ENCODE measurements at regions not wholly inside any gene's neighbourhood (a gene's known extent, or its start where the extent isn't known, plus 50 kb on each side); places are given as distances from the start of the nearest gene placed in this dataset.

- no peak for TF ChIP-seq CTCF (IDR thresholded peaks at IDR 0.05; ENCODE audit: poor library complexity, severe bottlenecking)
- DNase-seq (ENCODE audit: low spot score), result no peak
- no peak overlapping the region for H3K4me3 ChIP-seq (ENCODE audit: severe bottlenecking)
- no peaks in the 10 kb centered on the region for H3K4me1 ChIP-seq (ENCODE audit: insufficient read depth, poor library complexity, severe bottlenecking)
- no peaks in the 10 kb centered on the region for H3K27me3 ChIP-seq (ENCODE audit: insufficient read depth, poor library complexity, severe bottlenecking)
- no peak overlapping the region for H3K27ac ChIP-seq (ENCODE audit: poor library complexity, severe bottlenecking)
- no peak for ATAC-seq (ENCODE audit: low read depth)
- H3K36me3 ChIP-seq (ENCODE audit: low read depth), result no peaks in the 10 kb centered on the region
- no peaks in the 10 kb centered on the region for H3K9me3 ChIP-seq (ENCODE audit: severe bottlenecking)
Measured at GRCh38 chr3:26247712-26248111, 374.9 kb upstream of the LRRC3B start.

- H3K27me3 ChIP-seq (ENCODE audit: insufficient read depth, poor library complexity, severe bottlenecking), result no peaks in the 10 kb centered on the region
- no peaks in the 10 kb centered on the region for H3K9me3 ChIP-seq (ENCODE audit: severe bottlenecking)
- no peak overlapping the region for H3K27ac ChIP-seq (ENCODE audit: poor library complexity, severe bottlenecking)
- no peak overlapping the region for H3K4me3 ChIP-seq (ENCODE audit: severe bottlenecking)
- DNase-seq (ENCODE audit: low spot score), result no peak
- no peaks in the 10 kb centered on the region for H3K36me3 ChIP-seq (ENCODE audit: low read depth)
- ATAC-seq (ENCODE audit: low read depth), result no peak
- no peak for TF ChIP-seq CTCF (IDR thresholded peaks at IDR 0.05; ENCODE audit: poor library complexity, severe bottlenecking)
- no peaks in the 10 kb centered on the region for H3K4me1 ChIP-seq (ENCODE audit: insufficient read depth, poor library complexity, severe bottlenecking)
Measured at GRCh38 chr3:26252001-26252400, 370.6 kb upstream of the LRRC3B start.

GRCh38 chr3:26256224-26256623 is 366.3 kb upstream of the LRRC3B start:
- TF ChIP-seq CTCF (IDR thresholded peaks at IDR 0.05; ENCODE audit: poor library complexity, severe bottlenecking), result no peak
- H3K27ac ChIP-seq (ENCODE audit: poor library complexity, severe bottlenecking), result no peak overlapping the region
- DNase-seq (ENCODE audit: low spot score) (no peak), ATAC-seq (ENCODE audit: low read depth) (no peak)
- no peaks in the 10 kb centered on the region for H3K4me1 ChIP-seq (ENCODE audit: insufficient read depth, poor library complexity, severe bottlenecking)
- no peak overlapping the region for H3K4me3 ChIP-seq (ENCODE audit: severe bottlenecking)
- H3K27me3 ChIP-seq (ENCODE audit: insufficient read depth, poor library complexity, severe bottlenecking), result no peaks in the 10 kb centered on the region
- no peaks in the 10 kb centered on the region for H3K36me3 ChIP-seq (ENCODE audit: low read depth)
- H3K9me3 ChIP-seq (ENCODE audit: severe bottlenecking), result no peaks in the 10 kb centered on the region

- TF ChIP-seq CTCF (IDR thresholded peaks at IDR 0.05; ENCODE audit: poor library complexity, severe bottlenecking), result no peak
- no peak for ATAC-seq (ENCODE audit: low read depth)
Measured at GRCh38 chr3:26259176-26259575, 363.4 kb upstream of the LRRC3B start.

GRCh38 chr3:26260139-26260538 is 362.4 kb upstream of the LRRC3B start:
- no peak for DNase-seq (ENCODE audit: low spot score)
- TF ChIP-seq CTCF (IDR thresholded peaks at IDR 0.05; ENCODE audit: poor library complexity, severe bottlenecking), result no peak
- Histone ChIP-seq H3K36me3 (ENCODE audit: low read depth) (no peaks in the 10 kb centered on the region), H3K27me3 (ENCODE audit: insufficient read depth, poor library complexity, severe bottlenecking) (no peaks in the 10 kb centered on the region), H3K4me1 (ENCODE audit: insufficient read depth, poor library complexity, severe bottlenecking) (no peaks in the 10 kb centered on the region), H3K4me3 (ENCODE audit: severe bottlenecking) (no peak overlapping the region), H3K9me3 (ENCODE audit: severe bottlenecking) (no peaks in the 10 kb centered on the region), H3K27ac (ENCODE audit: poor library complexity, severe bottlenecking) (no peak overlapping the region)
- ATAC-seq (ENCODE audit: low read depth), result no peak

More at GRCh38 chr3:26259176-26259575, 363.4 kb upstream of the LRRC3B start:
- no peak for DNase-seq (ENCODE audit: low spot score)
- H3K4me3 ChIP-seq (ENCODE audit: severe bottlenecking), result no peak overlapping the region
- H3K4me1 ChIP-seq (ENCODE audit: insufficient read depth, poor library complexity, severe bottlenecking), result no peaks in the 10 kb centered on the region
- H3K27ac ChIP-seq (ENCODE audit: poor library complexity, severe bottlenecking), result no peak overlapping the region
- H3K9me3 ChIP-seq (ENCODE audit: severe bottlenecking), result no peaks in the 10 kb centered on the region
- H3K36me3 ChIP-seq (ENCODE audit: low read depth), result no peaks in the 10 kb centered on the region
- H3K27me3 ChIP-seq (ENCODE audit: insufficient read depth, poor library complexity, severe bottlenecking), result no peaks in the 10 kb centered on the region
